ENCODE measurements at regions not wholly inside any gene's neighbourhood (a gene's known extent, or its start where the extent isn't known, plus 50 kb on each side); places are given as distances from the start of the nearest gene placed in this dataset.
A peak's percentile ranks its signal among the peaks of the same experiment; 100 is the strongest.

DNA sequence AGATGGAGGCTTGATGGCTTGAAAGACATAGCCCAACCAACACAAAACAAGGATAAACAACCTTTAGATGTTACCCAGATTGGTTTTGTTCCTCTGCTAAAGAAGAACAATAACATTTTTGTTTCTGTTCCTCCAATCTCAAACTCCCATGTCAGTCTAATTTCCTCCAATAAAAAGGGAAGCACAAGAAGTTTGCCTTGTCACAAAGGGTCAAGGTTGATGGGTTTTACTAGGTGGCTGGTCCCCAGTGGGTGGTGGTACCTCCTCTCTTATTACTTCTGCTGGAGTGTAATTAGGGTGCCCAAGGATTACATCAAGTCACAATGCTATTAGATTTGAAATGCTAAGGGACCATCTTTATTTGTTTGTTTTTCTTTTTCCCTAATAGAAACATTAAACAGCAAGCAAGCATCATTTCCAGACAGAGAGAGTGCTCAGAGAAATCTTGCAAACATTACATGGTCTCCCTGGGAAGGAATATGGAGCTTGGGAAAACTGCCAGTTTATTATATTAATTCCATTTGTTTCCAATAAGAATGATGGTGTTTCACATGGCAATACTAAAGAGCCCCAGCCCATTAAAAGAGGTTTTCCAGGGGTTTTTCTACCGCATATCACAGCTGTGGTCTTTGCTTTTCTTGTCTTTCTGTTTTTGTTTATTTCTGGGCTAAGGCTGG lies 78.3 kb upstream of the AOAH start:
- no peak for DNase-seq

DNA sequence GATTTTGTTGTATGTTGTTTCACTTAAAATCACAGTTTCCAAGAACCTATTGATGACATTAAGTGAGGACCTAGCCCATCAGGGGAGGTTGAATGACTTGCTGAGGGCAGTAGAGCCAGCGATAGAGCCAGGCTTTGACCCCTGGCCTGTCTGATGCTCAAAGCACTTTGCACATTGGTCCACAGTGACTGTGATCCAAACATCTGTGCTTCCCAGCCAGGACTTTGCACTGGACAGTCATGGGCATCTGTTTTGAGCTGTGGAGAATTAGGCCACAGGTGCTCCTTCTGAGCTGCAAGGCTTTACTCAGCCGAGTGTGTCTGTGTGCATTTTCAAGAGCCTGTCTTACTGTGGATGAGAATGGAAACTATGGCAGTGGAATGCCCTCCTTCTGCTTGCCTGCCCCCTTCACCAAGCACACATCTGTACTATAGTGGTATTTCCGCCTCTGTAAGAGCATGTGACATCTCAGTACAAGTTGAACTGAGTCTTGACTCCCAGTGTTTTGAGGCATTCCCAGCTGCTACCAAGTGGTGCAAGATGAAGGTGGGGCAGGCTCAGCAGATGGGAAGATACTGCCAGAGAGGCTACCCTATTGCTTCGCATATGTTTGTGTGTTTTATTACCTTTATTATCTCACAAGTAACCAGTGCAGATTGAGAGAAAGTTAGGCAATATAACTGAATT lies 72.7 kb upstream of the AOAH start:
- no peak for DNase-seq

DNA sequence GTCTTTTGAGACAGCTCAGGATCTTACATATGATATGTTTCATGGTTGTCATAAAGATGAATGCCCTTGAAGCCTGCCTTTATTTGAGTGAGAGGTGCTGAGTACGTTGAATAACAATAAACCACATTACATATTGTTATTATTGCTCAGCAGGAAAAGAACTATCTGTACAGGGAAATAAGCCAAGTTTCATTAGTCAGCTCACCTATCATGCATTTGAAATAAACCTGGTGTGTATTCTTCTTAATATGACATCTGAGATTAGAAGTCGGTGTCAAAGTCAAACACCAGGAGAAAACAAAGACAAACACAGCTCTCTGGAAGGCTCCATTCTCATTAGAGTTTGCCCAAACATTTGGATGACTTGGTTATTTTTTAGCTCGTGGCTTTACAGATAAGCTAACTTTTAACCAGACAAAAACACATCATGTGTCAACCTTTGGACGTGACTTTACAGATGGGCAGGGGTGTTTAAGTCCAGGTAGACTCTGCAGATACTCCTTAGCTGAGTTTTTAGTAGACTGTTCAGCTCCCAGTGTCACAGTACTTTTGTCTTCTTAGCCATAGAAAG lies 71.2 kb upstream of the AOAH start:
- no peak for DNase-seq

DNA sequence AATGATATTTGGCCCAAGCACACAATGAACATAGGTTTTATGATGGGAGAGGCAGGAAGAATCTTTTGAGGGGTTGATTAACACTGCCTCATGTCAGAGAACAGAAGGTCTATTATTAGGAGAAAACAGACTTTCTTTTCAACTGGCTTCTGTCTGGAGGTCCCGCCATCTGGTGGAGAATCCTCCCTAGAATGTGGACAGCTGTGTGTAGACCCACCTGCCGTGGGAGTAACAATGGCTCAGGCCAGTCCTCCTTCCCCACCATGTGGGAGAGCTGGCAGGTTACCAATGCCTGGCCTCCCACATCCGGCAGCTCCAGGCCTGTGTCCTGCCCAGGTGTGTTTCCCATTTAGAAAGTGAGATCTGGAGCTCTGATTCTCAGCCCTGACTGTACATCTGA lies 70.4 kb upstream of the AOAH start:
- peak; percentile 9 for DNase-seq

DNA sequence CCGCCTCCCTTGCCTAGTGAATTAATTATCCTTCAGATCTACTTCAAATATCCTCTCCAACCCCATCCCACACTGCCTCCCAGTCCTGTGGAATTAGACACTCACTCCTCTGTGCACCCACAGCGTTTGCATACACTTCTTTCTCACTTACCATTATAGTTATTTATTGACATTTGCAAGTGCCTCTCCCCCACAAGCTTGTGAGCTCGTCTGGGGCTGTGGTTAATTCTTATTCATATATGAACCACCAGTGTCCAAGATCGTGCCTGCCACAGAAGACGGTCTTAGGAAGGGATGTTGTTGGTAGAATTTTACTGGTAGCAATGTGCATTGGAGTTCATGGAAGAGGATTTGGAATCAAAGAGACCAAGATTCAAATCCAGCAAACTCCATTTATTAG lies 68.1 kb upstream of the AOAH start:
- no peak for DNase-seq

DNA sequence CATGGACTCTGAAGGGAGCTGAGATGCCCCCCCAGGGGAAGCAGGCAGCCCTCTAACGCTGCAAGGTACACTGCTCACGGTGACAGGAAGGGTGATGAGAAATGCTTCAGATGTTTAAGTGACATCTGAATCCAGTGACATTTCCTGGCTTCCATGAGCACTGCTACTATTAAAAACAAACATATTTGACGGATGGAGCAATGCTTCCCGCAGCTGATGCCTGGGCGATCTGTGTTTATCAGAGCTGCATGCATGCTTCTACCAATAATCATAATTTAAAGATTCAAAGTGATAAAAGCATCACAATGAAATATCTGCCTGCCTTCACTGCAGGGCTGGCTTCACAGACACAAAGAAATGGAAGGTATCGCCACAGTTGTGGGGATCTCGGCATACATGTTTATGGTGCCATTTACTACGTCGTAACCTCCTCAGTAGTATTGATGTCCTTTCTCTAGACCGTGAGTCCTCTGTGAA lies 66.1 kb upstream of the AOAH start:
- no peak for DNase-seq

DNA sequence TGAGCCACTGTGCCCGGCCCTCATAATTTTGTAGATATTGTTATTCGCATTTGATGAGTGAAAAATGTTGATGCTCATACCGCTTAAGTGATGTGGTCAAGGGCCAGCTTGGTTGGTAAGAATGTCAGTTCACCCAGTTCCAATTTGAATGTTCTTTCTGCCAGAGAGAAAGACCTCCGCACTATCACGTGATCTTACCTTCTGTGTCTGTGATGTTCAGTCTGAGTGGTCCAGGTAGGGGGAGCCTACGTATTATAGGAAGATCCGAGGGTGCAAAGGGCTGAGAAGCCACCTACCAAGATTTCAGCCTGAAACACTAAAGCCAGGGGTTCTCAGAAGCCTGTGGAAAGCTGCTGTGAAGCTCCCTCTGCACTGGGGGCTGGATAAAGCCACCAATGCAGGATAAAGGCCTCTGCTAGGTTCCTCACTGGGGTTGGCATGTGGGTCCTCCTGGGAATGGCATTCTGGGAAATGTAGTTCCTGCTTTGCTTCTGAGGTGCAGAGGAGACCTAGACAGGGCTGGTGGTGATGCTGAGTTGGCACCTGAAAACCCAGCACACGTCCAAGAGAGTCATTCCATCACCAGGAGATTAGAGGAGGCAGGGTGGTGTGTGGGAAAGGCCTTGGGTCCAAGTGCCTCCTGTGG lies 64.7 kb upstream of the AOAH start:
- no peak for DNase-seq

DNA sequence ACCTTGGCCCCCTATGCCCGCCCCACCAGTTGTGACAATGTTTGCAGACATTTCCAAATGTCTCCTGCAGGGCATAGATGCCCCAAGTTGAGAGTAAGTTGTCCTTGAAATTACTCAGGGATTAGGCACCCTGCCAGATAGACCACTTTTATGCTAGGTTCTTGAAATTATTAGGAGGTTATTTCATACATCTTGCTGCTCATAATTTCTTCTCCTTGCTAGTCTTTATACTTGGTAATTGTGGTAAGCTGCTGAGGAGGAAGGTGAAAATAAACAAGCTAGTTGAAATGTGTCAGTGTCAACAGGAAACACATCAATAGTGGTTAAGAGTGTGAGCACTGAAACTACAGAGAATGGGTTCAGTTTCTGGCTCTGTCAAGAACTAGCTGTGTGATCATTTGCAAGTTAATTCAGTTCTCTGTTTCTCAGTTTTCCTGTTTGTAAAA lies 63.7 kb upstream of the AOAH start:
- no peak for DNase-seq

DNA sequence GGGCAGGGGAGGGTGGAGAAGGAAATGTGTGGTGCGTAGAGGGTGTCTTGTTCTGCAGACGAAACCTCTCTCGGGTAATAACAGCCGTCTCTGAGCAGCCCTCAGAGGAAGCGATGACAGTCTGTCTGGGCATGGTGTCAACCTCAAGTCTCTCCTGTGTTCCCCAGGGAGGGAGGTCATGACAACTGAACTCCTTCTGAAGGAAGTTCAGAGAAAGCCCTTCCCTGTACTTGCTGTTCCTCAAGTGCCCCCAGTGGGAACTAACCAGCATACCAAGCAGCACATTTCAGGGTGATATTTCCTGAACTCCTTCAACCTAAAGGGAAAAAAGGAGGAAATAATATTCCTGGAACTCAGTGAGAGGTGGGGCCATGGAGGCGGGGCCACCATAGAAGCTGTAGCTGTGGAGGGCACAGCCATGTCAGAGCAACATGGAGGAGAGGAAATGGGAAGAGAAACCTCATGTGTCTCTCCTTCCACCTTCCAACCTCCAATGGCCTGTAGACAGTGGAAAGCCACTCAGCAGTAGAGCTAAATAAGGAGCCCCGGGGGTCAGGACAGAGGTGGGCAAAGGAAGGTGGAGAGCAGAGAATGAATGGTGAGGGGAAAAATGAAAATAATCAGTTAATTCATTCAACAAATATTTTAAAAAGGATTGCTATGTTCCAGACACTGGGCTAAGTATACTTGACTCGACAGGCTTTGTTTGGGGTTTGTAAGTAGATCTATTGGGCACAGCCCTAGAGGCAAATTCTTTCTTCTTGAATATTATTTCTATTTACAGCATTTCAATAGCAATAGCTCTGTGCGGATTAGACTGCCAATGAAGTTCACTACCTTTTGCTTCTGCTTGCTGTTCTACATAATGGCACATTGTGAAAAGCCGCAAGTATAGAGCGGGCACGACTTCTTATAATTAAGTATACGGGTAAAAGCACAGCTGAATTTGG lies 61.0 kb upstream of the AOAH start:
- no peak for DNase-seq

DNA sequence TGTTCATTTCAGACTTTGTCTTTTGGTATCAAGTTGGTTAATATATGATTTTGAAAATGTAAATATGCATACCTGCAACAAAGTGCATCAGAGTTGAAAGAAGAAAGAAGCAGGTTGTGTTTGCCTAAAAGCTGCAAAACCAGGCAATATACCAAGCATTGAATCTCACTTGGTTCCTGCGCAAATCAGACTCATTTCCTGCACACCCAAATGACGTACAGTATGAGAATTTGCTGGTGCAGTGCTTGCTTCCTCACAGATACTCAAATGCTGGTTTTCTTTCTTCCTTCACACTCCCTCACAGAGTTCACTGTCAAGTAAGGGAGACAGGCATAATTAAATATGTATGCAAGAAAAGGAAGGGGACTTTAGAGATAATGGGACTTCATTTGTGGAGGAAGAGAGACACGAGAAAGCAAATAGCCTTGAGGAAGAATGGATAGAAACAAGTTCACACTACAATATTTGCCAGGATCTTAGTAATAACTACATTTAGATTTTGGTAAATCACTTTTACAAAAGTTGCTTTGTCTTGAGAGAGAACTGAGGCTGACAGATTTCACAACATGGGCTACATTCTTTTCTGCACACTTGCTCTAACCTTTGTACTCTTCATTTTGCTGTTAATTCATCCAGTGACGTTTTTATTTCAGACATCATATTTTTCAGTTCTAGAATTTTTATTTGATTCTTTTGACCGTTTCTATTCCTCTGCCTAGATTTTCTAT lies 56.9 kb upstream of the AOAH start:
- DNase-seq = no peak

DNA sequence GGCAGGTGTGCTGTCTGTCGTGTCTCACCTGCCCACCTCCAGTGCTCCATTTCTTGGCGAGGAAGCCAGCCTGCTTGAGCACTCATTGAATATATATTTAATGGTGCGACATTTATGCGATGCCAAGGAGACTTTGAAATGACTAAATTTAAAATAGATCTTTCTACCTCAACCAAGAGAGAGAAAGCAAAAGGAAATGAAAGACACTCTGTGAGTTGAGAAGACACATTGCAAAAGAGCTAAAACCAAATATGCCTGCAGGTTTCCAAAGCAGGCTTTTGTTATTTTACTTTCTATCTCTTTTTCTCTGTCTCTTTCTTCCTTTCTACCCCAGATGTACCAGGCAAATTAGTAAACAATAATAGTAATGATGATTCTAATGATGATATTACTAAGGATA lies 53.6 kb upstream of the AOAH start:
- no peak for DNase-seq

DNA sequence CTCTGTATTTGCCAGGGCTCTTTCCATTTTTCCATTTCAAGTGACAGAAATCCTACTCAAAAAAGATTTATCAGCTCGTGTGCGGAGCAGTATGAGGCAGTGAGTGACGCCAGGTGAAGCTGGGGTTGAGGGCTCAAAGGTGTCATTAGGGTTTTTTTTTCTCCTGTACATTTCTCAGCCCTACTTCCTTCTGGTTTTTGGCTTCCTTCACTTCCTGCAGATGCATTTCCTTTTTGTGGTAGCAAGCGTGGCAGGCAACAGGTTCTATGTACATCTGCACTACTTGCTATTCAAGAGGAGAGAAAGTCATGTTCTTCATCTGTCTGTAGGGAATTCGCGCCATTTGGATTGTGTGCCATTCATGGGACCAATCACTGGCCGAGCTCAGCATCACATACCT lies 52.8 kb upstream of the AOAH start:
- no peak for DNase-seq

DNA sequence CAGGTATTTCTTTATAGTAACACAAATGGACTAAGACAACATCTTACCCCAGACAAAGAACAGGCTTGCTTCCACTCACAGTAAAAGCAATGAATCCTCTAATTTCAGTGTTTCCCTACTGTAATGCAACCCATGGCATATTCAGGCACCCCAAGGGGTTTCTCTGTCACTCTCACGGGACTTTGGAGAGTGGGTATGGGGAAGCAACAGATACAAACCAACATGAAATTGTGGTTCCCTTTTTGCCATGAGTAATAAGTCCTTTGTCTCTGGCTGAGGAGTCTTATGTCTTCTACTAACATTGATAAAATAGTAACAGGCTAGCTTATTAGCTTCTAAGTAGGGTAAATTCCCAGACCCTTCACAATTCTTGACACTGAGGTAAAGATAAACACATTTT lies 51.4 kb upstream of the AOAH start:
- no peak for DNase-seq

DNA sequence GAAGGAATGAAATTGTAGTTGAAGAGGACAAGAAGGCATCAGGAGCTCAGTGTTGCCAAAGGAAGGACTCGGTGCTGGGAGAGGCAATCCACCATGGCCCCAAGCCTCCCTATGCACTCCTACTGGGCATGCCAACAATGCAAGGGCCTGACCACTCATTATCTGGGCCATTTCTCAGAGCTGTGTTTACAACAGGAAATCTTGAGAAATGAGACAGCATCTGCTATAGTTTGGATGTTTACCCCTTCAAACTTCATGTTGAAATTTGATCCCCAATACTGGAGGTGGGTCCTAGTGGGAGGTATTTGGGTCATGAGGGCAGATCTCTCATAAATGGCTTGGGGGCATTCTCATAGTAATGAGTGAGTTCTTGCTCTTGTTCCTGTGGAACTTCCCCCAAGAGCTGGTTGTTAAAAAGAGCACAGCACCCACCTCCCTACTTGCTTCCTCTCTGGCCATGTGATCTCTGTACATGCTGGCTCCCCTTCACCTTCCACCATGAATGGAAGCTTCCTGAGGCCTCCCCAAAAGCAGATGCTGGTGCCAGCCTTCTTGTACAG lies 50.8 kb upstream of the AOAH start:
- no peak for DNase-seq
